Right hindlimb (tissue), 1 donor: ENCODE measurements at regions not wholly inside any gene's neighbourhood (a gene's known extent, or its start where the extent isn't known, plus 50 kb on each side); places are given as distances from the start of the nearest gene placed in this dataset.

Experiments used
- DNase-seq: peaks from one replicate; pipeline ENCODE4 v3.0.0-alpha.2; 2018

GRCh38 chr3:115336836-115337235 is 189.7 kb upstream of the ZBTB20 start:
- no peak for DNase-seq

DNA sequence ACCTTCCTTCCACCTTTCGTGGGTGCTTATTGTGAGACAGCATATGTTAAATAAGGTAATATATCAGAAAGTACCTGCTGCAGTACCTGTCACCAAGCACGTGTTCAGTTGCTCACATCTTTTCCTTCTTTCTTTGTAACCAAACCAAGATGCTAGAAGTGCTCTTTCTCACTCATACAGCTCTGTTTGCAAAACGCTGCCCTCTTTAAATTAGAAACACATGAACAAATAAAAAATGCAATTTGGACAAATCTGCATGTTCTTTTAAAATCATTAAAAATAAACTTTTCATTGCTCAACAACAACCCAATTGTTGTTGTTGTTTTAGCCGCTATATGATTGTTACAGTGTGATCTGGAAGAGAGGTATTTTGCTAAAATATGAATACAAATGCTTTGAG is 193.5 kb upstream of the ZBTB20 start:
- DNase-seq, result no peak

DNA sequence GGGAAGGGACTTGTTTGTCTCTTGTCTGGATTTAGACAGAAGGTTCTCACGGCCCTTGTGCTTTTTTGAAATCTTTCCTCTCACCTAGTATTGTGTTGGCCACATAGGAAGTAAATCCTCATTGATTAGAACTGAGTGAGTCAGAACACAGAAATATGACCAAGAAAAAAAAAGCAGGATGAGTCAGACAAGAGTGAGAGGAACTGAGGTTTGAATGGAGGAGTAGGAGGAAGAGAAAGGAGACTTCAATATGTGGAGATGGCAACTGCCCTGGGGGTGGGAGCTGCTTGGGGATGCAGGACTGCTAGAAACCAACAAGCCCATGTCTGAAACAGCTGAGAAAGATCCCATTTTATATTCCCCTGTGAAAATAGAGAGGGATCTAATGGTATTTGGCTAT is 194.1 kb upstream of the ZBTB20 start:
- DNase-seq, result no peak

- DNase-seq, result no peak
These were observed 200.6 kb upstream of the ZBTB20 start for GRCh38 chr3:115347737-115348136.

DNA sequence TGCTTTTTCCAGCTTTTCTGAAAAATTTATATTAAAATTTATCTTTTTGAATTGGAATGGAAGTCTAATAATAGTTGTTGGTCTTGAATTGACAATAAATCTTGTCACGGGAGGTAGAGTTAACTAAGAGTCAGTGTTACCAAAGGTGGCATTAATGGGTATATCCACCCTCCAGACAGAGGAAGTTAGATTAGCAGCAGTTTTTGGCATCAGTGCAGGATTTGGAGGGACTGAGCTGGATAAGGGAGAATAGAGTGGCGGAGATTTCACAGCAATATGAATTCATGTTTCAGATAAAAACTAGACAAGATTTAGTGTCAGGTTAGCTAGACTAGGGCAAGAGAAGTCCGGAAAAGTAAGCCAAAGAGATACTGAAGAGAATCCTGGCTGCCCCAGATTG is 201.3 kb upstream of the ZBTB20 start:
- no peak for DNase-seq

- no peak for DNase-seq
These were observed 202.1 kb upstream of the ZBTB20 start for GRCh38 chr3:115348951-115349745.

GRCh38 chr3:115350606-115351005 is 203.5 kb upstream of the ZBTB20 start:
- DNase-seq, result no peak

DNA sequence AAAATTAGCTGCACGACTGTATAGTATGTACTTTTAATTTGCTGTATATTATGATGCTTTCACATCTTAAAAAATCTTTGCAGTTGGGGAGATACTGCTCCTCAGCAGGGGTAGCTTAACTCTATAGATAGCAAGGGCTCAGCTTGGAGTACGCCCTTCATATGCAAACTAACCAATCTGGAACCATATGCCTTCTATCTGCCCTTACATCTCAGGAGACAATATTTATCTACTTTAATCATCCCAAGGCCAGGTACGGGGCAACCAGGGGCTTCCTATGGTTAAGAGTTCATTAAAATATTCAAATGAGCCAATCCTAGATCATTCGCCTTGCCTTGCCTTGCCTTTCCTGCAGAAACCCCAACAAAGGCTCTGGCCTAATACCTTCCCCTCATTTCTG is 204.1 kb upstream of the ZBTB20 start:
- no peak for DNase-seq

- DNase-seq, result no peak
These were observed 206.9 kb upstream of the ZBTB20 start for GRCh38 chr3:115354010-115354409.

GRCh38 chr3:115357456-115357855 is 210.4 kb upstream of the ZBTB20 start:
- DNase-seq, result no peak

DNA sequence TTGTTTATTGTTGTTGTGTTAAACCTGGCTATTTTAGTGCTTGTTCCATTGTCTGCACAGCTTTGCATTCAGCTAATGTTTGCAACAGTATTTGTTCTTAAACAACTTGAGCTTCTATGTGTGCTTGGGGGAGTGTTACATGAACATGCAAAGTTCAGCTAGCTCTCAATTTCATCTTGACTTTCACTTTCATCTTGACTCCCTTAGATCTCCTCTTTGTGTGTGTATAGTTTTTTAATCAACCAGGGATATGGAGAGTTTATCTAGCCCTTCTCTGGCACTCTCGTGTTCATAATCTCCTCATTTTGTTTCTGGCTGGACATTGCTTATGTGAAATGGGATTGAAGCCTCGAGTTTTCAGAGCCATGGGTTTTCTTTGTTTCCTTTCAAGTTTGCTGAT is 212.4 kb upstream of the ZBTB20 start:
- no peak for DNase-seq

DNA sequence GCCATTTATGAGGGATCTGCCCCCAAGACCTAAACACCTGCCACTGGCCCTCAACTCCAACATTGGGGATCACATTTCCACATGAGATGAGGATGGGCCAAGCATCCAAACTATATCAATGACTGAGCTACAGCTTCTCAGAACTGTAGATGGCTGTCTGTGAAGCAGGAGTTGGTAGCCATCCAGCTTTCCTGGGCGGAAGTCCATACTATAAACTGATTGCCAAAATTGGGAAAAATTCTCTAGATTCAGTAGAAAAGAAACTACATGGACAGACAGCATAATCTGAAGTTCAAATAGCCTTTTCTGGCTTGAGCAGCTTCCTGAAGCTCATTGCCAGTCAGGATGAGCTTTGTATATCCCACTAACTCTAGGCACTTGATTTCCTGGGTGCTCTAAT is 214.7 kb upstream of the ZBTB20 start:
- no peak for DNase-seq

DNA sequence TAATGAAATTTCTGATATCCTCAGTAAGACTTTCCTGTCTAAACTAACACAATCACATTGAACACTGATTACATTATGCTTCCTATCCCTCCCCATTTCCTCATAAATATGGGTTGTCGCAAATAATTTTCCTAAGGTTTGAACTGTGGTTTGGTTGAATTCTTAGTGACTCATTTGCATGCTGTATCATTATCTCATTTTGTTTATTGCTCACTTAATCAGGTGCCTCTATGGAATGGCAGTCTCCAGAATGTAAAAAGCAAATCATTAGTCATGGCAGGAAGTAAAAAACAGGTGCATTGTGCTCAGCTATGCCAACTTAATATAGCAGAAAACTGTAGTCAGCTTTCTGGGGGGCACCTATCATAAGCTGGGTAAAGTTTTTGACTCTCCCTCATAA is 216.0 kb upstream of the ZBTB20 start:
- DNase-seq, result no peak

- DNase-seq, result no peak
These were observed 221.9 kb upstream of the ZBTB20 start for GRCh38 chr3:115369021-115369420.

GRCh38 chr3:115375362-115375761 is 228.3 kb upstream of the ZBTB20 start:
- no peak for DNase-seq

GRCh38 chr3:115380883-115381572 is 233.9 kb upstream of the ZBTB20 start:
- DNase-seq, result no peak

- DNase-seq, result no peak
These were observed 234.5 kb upstream of the ZBTB20 start for GRCh38 chr3:115381573-115381912.

- no peak for DNase-seq
These were observed 234.8 kb upstream of the ZBTB20 start for GRCh38 chr3:115381931-115382330.

- DNase-seq, result no peak
These were observed 237.3 kb upstream of the ZBTB20 start for GRCh38 chr3:115384381-115384780.

DNA sequence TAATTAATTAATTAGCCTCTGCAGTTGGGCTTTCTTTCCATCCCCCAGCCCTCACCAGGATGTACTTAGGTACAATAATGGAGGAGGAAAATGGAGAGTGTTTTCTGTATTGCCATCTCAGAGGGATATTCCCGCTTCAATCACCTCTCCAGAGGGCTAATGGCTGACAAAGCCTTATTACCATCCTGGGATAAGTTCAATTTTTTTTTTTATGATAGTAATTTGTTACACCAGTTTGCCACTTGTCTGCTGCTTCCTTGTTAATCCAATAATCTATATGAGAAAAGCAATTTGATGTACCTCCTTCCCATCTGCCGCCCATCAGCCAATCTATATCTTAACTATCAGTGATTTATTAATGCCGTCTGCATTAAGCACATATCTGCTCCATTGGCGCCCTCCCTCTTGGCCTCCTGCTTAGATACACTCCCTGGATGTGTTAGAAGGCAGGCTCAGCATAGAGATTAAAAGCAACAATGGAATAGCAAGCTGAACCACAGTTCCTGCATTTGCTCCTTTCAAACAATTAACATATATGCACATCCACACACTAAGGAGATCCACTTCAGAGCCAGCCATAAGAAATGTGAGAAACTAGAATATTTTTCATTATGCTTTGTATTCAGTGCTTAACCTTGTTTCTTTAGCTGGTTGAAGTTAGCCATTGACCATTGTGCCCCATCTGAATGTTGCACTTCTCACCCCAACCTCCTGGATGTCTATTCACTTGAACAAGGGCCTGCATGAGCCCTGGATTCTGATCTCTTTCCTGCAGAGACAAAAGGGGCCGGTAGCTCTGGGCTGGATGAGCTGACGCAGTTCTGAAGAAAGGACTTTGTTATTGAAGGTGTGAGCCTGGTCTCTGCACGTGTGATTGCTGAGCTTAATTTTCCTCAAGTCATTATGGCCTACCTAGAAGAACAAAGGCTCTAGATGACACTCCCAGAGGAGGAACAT is 237.3 kb upstream of the GAP43 start:
- no peak for DNase-seq

GRCh38 chr3:115388166-115388565 is 235.1 kb upstream of the GAP43 start:
- no peak for DNase-seq

DNA sequence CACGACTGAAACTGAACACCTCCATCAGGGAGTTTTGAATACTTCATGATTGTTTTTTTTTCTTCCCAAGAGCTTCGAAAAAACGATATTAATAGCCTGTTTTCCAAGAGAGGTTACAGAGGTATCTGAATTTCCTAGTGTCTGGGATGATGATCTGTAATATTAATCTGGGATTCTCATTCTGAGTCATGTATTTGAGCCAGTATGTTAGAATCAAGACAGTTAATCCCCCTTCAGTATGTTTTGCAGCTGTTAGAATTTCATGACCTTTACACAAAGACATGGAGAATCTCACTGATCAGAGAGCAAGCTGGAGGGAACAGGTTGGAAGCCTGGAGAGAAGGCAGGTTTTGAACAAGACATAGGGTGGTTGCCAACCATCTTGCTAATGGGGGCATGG is 234.5 kb upstream of the GAP43 start:
- no peak for DNase-seq

- DNase-seq, result no peak
These were observed 226.5 kb upstream of the GAP43 start for GRCh38 chr3:115396801-115397200.

- DNase-seq, result no peak
These were observed 225.9 kb upstream of the GAP43 start for GRCh38 chr3:115397433-115397832.
